H1 (cell line): ENCODE measurements at regions not wholly inside any gene's neighbourhood (a gene's known extent, or its start where the extent isn't known, plus 50 kb on each side); places are given as distances from the start of the nearest gene placed in this dataset.

Source experiments
- CTCF ChIA-PET: fragments of 300-600 bp; sonication (Branson Sonifier 250); formaldehyde crosslinking; loops from one replicate; lab custom pipeline; 2021; ENCODE audit not compliant: partially characterized antibody; lab: Charles Lee
- POLR2A ChIA-PET: fragments of 300-600 bp; sonication (Branson Sonifier 250); formaldehyde crosslinking; loops from one replicate; lab custom pipeline; 2021; ENCODE audit warnings: inconsistent platforms; ENCODE audit not compliant: partially characterized antibody; lab: Charles Lee
- DNase-seq, 2 experiments: peaks; one replicate each; pipeline versions ENCODE4 v3.0.0 to v3.0.0-alpha.2; 2010 to 2022; ENCODE audit warnings: low spot score in 2 of 2, low read depth in 1 of 2, mixed read lengths in 1 of 2
- FAIRE-seq: peaks from 2 replicates; lab custom pipeline; 2011; peaks lifted over from hg19 to GRCh38; lab: Jason Lieb, UNC
- H2AFZ ChIP-seq: 2 replicates; pipeline ENCODE4 v1.8.1; 2012; ENCODE audit warnings: low read length, inconsistent platforms
- H2AK5ac ChIP-seq: 2 replicates; pipeline ENCODE4 v1.6.1; 2013; ENCODE audit warnings: low read depth, low read length
- H2BK120ac ChIP-seq: replicated peaks from 2 replicates; pipeline ENCODE3; 2013; ENCODE audit warnings: low read depth, low read length, inconsistent platforms
- H2BK12ac ChIP-seq: 2 replicates; pipeline ENCODE4 v1.6.1; 2013; ENCODE audit warnings: low read depth, low read length
- H2BK15ac ChIP-seq: 2 replicates; pipeline ENCODE4 v1.6.1; 2013; ENCODE audit warnings: low read length
- H2BK20ac ChIP-seq: 2 replicates; pipeline ENCODE4 v1.6.1; 2013; ENCODE audit warnings: low read length
- H2BK5ac ChIP-seq: 2 replicates; pipeline ENCODE4 v1.6.1; 2013; ENCODE audit warnings: low read depth, low read length
- H3K14ac ChIP-seq: 2 replicates; pipeline ENCODE4 v1.6.1; 2013; ENCODE audit warnings: inconsistent platforms; ENCODE audit not compliant: insufficient read length
- H3K18ac ChIP-seq: 2 replicates; pipeline ENCODE4 v1.6.1; 2013; ENCODE audit warnings: low read length; ENCODE audit errors: extremely low read depth
- H3K23ac ChIP-seq: 2 replicates; pipeline ENCODE4 v1.6.1; 2013; ENCODE audit warnings: inconsistent platforms; ENCODE audit not compliant: insufficient read length
- H3K23me2 ChIP-seq: 2 replicates; pipeline ENCODE4 v1.6.1; 2013; ENCODE audit warnings: low read depth, low read length
- H3K27ac ChIP-seq: 2 replicates; pipeline ENCODE4 v1.6.1; 2011; ENCODE audit warnings: low read depth, low read length, inconsistent platforms
- H3K27me3 ChIP-seq, 4 experiments: replicated peaks in 1 of 4; 1 replicate in 1 of 4; 2 replicates in 3 of 4; pipeline versions ENCODE4 v1.6.1 to v1.8.1; 2011 to 2013; ENCODE audit warnings: low read length in 3 of 4, mild to moderate bottlenecking in 3 of 4, inconsistent platforms in 2 of 4, mixed read lengths in 2 of 4, moderate library complexity in 1 of 4; ENCODE audit not compliant: control insufficient read depth in 3 of 4, insufficient read depth in 3 of 4; ENCODE audit errors: extremely low read depth in 1 of 4
- H3K36me3 ChIP-seq, 4 experiments: 2 replicates each; pipeline versions ENCODE4 v1.6.1 to v1.8.1; 2011 to 2013; ENCODE audit warnings: mild to moderate bottlenecking in 4 of 4, low read length in 3 of 4, moderate library complexity in 2 of 4, control low read depth in 1 of 4, inconsistent platforms in 1 of 4; ENCODE audit not compliant: insufficient read depth in 4 of 4, control insufficient read depth in 2 of 4
- H3K4ac ChIP-seq: replicated peaks from 2 replicates; pipeline ENCODE3; 2013; ENCODE audit warnings: low read length, low read depth, mixed read lengths, inconsistent platforms; ENCODE audit not compliant: insufficient read length
- H3K4me1 ChIP-seq, 4 experiments: replicated peaks in 1 of 4; 1 replicate in 1 of 4; 2 replicates in 3 of 4; pipeline versions ENCODE4 v1.6.1 to v1.8.1; 2011 to 2013; ENCODE audit warnings: low read length in 3 of 4, inconsistent platforms in 2 of 4, mixed read lengths in 1 of 4; ENCODE audit not compliant: insufficient read depth in 4 of 4, control insufficient read depth in 3 of 4
- H3K4me2 ChIP-seq, 2 experiments: 2 replicates each; pipeline versions ENCODE4 v1.6.1 to v1.8.1; 2011 to 2013; ENCODE audit warnings: low read depth in 2 of 2, low read length in 2 of 2, control low read depth in 1 of 2, inconsistent platforms in 1 of 2, mild to moderate bottlenecking in 1 of 2; ENCODE audit not compliant: insufficient read depth in 1 of 2
- H3K4me3 ChIP-seq, 4 experiments: fragments of 200-600, 300-600 bp in 1 of 4; sonication (generic), shearing (Covaris generic), sonication (Bioruptor Twin) in 1 of 4; 2 replicates each; pipeline versions ENCODE4 v1.5.1 to v1.8.1; 2011 to 2016; ENCODE audit warnings: low read length in 4 of 4, low read depth in 3 of 4, control low read depth in 2 of 4, inconsistent platforms in 2 of 4, mild to moderate bottlenecking in 2 of 4, mixed read lengths in 1 of 4, moderate library complexity in 1 of 4; ENCODE audit not compliant: insufficient read depth in 2 of 4; ENCODE audit errors: extremely low read depth in 1 of 4
- H3K56ac ChIP-seq: replicated peaks from 2 replicates; pipeline ENCODE3; 2013; ENCODE audit warnings: low read depth, mild to moderate bottlenecking, mixed read lengths, low read length, inconsistent platforms; ENCODE audit not compliant: insufficient read length
- H3K79me1 ChIP-seq: 2 replicates; pipeline ENCODE4 v1.6.1; 2013; ENCODE audit warnings: low read depth, low read length, control low read depth
- H3K79me2 ChIP-seq, 2 experiments: 2 replicates each; pipeline versions ENCODE4 v1.6.1 to v1.8.1; 2012 to 2013; ENCODE audit warnings: low read length in 2 of 2, mild to moderate bottlenecking in 2 of 2, inconsistent platforms in 1 of 2; ENCODE audit not compliant: insufficient read depth in 2 of 2, control insufficient read depth in 1 of 2
- H3K9ac ChIP-seq, 4 experiments: replicated peaks in 1 of 4; 1 replicate in 1 of 4; 2 replicates in 3 of 4; pipeline versions ENCODE4 v1.6.1 to v1.8.1; 2011 to 2013; ENCODE audit warnings: low read depth in 3 of 4, low read length in 3 of 4, control low read depth in 2 of 4, mild to moderate bottlenecking in 2 of 4, moderate library complexity in 2 of 4, inconsistent platforms in 1 of 4; ENCODE audit errors: extremely low read depth in 1 of 4
- H3K9me3 ChIP-seq, 2 experiments: 2 replicates each; pipeline versions ENCODE4 v1.6.1 to v1.8.1; 2012 to 2013; ENCODE audit warnings: mild to moderate bottlenecking in 2 of 2, moderate library complexity in 2 of 2, control low read depth in 1 of 2, inconsistent platforms in 1 of 2, low read depth in 1 of 2, low read length in 1 of 2, mixed read lengths in 1 of 2; ENCODE audit not compliant: insufficient read depth in 2 of 2
- H4K20me1 ChIP-seq, 2 experiments: replicated peaks in 1 of 2; 2 replicates each; pipeline versions ENCODE3 to v1.8.1; 2011 to 2013; ENCODE audit warnings: inconsistent platforms in 2 of 2, low read length in 2 of 2, mild to moderate bottlenecking in 1 of 2; ENCODE audit not compliant: insufficient read depth in 2 of 2, control insufficient read depth in 1 of 2
- H4K5ac ChIP-seq: 2 replicates; pipeline ENCODE4 v1.6.1; 2013; ENCODE audit warnings: low read length, low read depth, mixed read lengths, inconsistent platforms; ENCODE audit not compliant: insufficient read length
- H4K8ac ChIP-seq: 2 replicates; pipeline ENCODE4 v1.8.0; 2013; ENCODE audit warnings: mild to moderate bottlenecking, moderate library complexity, low read length, inconsistent platforms; ENCODE audit not compliant: insufficient read depth; ENCODE audit errors: extremely low read depth
- H4K91ac ChIP-seq: replicated peaks from 2 replicates; pipeline ENCODE3; 2013; ENCODE audit warnings: low read length, mixed read lengths, inconsistent platforms; ENCODE audit not compliant: insufficient read length
- ASH2L ChIP-seq: fragments of 200-600, 300-600 bp; sonication (generic); IDR thresholded peaks from one replicate; pipeline ENCODE4 v1.7.1; 2017; ENCODE audit warnings: low read length
- ATF2 ChIP-seq: IDR thresholded peaks from 2 replicates; pipeline ENCODE4 v1.6.1; 2012; ENCODE audit warnings: low read length, inconsistent platforms
- CTCF ChIP-seq, 3 experiments: IDR thresholded peaks; 1 replicate in 2 of 3; 2 replicates in 1 of 3; pipeline versions ENCODE4 v1.5.1 to v1.6.1; 2011; ENCODE audit warnings: low read length in 3 of 3, mild to moderate bottlenecking in 3 of 3, inconsistent platforms in 2 of 3, low read depth in 1 of 3, moderate library complexity in 1 of 3; ENCODE audit not compliant: insufficient read depth in 1 of 3; ENCODE audit errors: control extremely low read depth in 1 of 3
- GTF2F1 ChIP-seq: IDR thresholded peaks from 2 replicates; pipeline ENCODE4 v1.6.1; 2012; ENCODE audit warnings: low read depth, low read length, improper control_type of control experiment, borderline replicate concordance
- HDAC2 ChIP-seq, 2 experiments: fragments of 300-600 bp in 1 of 2; sonication (generic) in 1 of 2; IDR thresholded peaks; 2 replicates each; pipeline ENCODE4 v1.6.1; 2011 to 2012; ENCODE audit warnings: low read depth in 2 of 2, low read length in 2 of 2, mild to moderate bottlenecking in 2 of 2, moderate library complexity in 2 of 2, borderline replicate concordance in 1 of 2, inconsistent platforms in 1 of 2
- JUN ChIP-seq: IDR thresholded peaks from 2 replicates; pipeline ENCODE4 v1.6.1; 2011; ENCODE audit warnings: low read depth, mild to moderate bottlenecking, improper control_type of control experiment, low read length
- KDM4A ChIP-seq: IDR thresholded peaks from one replicate; pipeline ENCODE4 v1.7.1; 2012; ENCODE audit warnings: low read depth, mild to moderate bottlenecking, moderate library complexity, low read length, inconsistent platforms; ENCODE audit not compliant: severe bottlenecking
- POU5F1 ChIP-seq: IDR thresholded peaks from 2 replicates; pipeline ENCODE4 v1.6.1; 2011; ENCODE audit warnings: low read depth, mild to moderate bottlenecking, low read length, moderate library complexity
- RAD21 ChIP-seq, 2 experiments: IDR thresholded peaks in 1 of 2; conservative IDR thresholded peaks in 1 of 2; 2 replicates each; pipeline ENCODE4 v1.6.1; 2011; ENCODE audit warnings: low read depth in 2 of 2, low read length in 2 of 2, improper control_type of control experiment in 1 of 2, inconsistent platforms in 1 of 2, mild to moderate bottlenecking in 1 of 2, moderate library complexity in 1 of 2
- SP1 ChIP-seq: IDR thresholded peaks from 2 replicates; pipeline ENCODE4 v1.6.1; 2011; ENCODE audit warnings: low read depth, low read length

GRCh38 chr3:164550857-164551256, 527.4 kb downstream of the SI start:
- H2BK5ac ChIP-seq: no peak overlapping the region
- no peak overlapping the region for H3K56ac ChIP-seq
- H4K5ac ChIP-seq: no peak overlapping the region
- H2BK20ac ChIP-seq: no peak overlapping the region
- no peaks in the 10 kb centered on the region for H3K27me3 ChIP-seq
- H3K23ac ChIP-seq: no peak overlapping the region
- no peak overlapping the region for H3K9ac ChIP-seq
- no peak overlapping the region for H2BK12ac ChIP-seq
- no peak overlapping the region for H4K8ac ChIP-seq
- H3K23me2 ChIP-seq: no peaks in the 10 kb centered on the region
- no peaks in the 10 kb centered on the region for H3K4me1 ChIP-seq
- ChIA-PET POLR2A (no interaction called here), CTCF (interaction anchor here (0.6 kb wide), 1 partner anchor 273 kb away, joined by 3 read pairs; no protein-coding TSS in a partner anchor)
- no peaks in the 10 kb centered on the region; a peak in 1 of 8 replicates for H3K36me3 ChIP-seq
- no peaks in the 10 kb centered on the region for H3K79me1 ChIP-seq
- H3K4me3 ChIP-seq: no peak overlapping the region
- DNase-seq (no peak), FAIRE-seq (no peak)
- H3K9me3 ChIP-seq: no peaks in the 10 kb centered on the region
- H2AK5ac ChIP-seq: no peak overlapping the region
- H3K4me2 ChIP-seq: no peak overlapping the region
- H3K18ac ChIP-seq: no peak overlapping the region
- H3K14ac ChIP-seq: no peak overlapping the region
- no peaks in the 10 kb centered on the region for H3K79me2 ChIP-seq
- no peak overlapping the region for H2BK15ac ChIP-seq
- no peaks in the 10 kb centered on the region for H4K20me1 ChIP-seq
- no peak overlapping the region for H2AFZ ChIP-seq
- H4K91ac ChIP-seq: no peak overlapping the region
- H2BK120ac ChIP-seq: no peak overlapping the region
- no peak overlapping the region for H3K27ac ChIP-seq
- no peak overlapping the region for H3K4ac ChIP-seq
- TF ChIP-seq KDM4A (no peak), HDAC2 (IDR thresholded peaks at IDR 0.05; ENCODE audit: borderline replicate concordance in 1 of 2, low read depth in 2 of 2, low read length in 2 of 2) (no peak), CTCF (IDR thresholded peaks at IDR 0.05; ENCODE audit: control extremely low read depth in 1 of 3, insufficient read depth in 1 of 3, low read depth in 1 of 3, low read length in 3 of 3) (peak in 1 of 3 experiments; percentile 45; a peak in 1 of 4 replicates), GTF2F1 (no peak), RAD21 (IDR thresholded peaks at IDR 0.05 in 1 of 2, conservative IDR thresholded peaks at IDR 0.05 in 1 of 2; ENCODE audit: low read depth in 2 of 2, low read length in 2 of 2) (peak; percentile 28 to 48), JUN (no peak), POU5F1 (no peak), ASH2L (no peak), SP1 (no peak), ATF2 (no peak)
